ENCODE measurements at regions not wholly inside any gene's neighbourhood (a gene's known extent, or its start where the extent isn't known, plus 50 kb on each side); places are given as distances from the start of the nearest gene placed in this dataset.

DNA sequence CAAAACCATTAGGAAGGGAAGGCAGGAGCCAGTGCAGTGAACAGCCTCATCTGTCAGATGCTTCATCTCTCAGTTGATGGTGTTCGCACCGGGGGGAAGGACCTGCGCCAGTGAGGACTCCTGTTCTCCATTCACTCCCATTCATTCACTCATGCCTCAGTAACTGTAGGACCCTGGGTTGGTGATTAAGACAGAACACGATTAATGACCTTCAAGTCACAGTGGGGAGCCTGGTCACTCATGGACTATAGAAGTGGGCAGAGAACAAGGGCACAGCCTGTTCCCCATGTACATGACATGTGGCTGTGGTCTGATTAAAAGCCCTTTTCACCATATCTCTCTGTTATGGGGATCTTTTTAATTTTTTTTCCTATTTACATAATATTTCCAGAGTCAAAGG lies 113.3 kb downstream of the RPS12 start:
- no peak overlapping the region for H3K27ac ChIP-seq
- TF ChIP-seq CTCF (IDR thresholded peaks at IDR 0.05) = no peak
- no peaks in the 10 kb centered on the region for H3K27me3 ChIP-seq (ENCODE audit: low read depth)
- no peaks in the 10 kb centered on the region for H3K9me3 ChIP-seq
- ATAC-seq (no peak), DNase-seq (no peak)
- H3K4me3 ChIP-seq = no peak overlapping the region
- no peaks in the 10 kb centered on the region for H3K36me3 ChIP-seq
- H3K4me1 ChIP-seq = no peaks in the 10 kb centered on the region
- intact Hi-C loops (cut with DNase I) = no loop called here

DNA sequence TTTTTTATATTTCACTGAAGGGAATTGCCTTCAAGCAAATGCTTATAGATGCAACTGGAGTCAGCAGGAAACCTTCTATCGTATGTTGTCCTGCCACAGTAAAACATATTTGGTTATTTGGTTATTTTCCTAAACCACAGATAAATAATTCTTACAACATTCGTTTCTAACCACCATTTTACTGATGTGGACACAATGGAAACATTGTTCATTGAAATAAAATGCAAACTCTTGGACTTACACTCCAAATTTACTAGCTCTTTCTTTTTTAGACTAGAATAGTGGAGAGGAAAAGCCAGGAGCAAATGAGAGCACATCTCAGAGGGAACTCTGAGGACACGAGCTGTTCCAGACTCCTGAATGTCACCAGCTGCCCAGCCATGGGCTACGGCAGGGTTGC lies 114.8 kb downstream of the RPS12 start:
- no peak for ATAC-seq
- TF ChIP-seq CTCF (IDR thresholded peaks at IDR 0.05) = no peak
- Histone ChIP-seq H3K4me1 (no peaks in the 10 kb centered on the region), H3K4me3 (no peak overlapping the region), H3K27me3 (ENCODE audit: low read depth) (peaks cover 5% of the 10 kb centered on the region), H3K9me3 (no peaks in the 10 kb centered on the region), H3K27ac (no peak overlapping the region), H3K36me3 (no peaks in the 10 kb centered on the region)
- DNase-seq = no peak
- intact Hi-C loops (cut with DNase I) = no loop called here

DNA sequence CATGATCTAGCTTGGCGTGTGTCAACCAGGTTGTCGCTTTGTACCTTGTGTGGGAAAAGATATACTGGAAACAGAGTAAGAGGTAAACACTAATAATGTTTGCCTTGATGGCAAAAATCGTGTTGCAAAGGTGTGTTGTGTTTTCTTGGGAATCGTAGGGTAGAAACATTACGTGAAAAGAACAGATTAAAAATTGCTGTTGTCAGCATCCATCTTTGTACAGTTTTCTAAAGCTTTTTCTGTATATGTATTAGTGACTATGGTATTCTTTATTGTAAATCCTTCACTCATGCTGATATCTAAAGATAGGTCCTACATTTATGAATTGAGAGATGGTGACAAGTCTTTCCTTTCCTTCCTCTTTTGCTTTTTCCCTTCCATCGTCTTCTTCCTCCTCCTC lies 116.9 kb downstream of the RPS12 start:
- H3K9me3 ChIP-seq = no peaks in the 10 kb centered on the region
- ATAC-seq = no peak
- TF ChIP-seq CTCF (IDR thresholded peaks at IDR 0.05) = no peak
- intact Hi-C loops (cut with DNase I) = no loop called here
- H3K36me3 ChIP-seq = no peaks in the 10 kb centered on the region
- H3K27ac ChIP-seq = no peak overlapping the region
- peaks cover 5% of the 10 kb centered on the region for H3K27me3 ChIP-seq (ENCODE audit: low read depth)
- H3K4me1 ChIP-seq = no peaks in the 10 kb centered on the region
- no peak for DNase-seq
- no peak overlapping the region for H3K4me3 ChIP-seq

DNA sequence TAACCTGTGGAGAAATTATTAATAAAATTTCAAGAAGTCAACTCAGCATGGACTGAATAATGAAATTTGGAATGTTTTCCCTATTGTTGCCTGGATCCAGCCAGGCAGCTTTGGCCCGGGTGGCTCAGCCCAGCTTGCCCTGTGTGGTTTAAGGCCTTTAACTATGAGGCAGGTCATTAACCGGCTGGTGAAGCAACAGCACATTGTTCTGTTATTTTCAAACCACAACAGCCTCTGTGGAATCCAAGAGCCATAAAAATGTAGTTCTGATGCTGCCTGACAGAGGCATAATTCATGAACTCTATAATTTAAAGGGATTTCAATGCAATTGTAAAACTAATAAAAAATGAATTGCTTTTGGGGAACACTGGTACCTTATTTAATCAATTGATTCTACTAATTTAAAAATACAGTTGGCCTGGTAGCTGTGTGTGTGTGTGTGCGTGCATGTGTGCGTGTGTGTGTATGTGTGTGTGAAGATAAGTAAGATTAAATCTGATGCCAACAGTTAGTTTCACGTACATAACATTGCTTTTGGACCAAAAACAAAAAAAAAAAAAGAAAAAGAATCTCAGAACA lies 117.7 kb downstream of the RPS12 start:
- intact Hi-C loops (cut with DNase I) = no loop called here
- Histone ChIP-seq H3K4me1 (no peaks in the 10 kb centered on the region), H3K27me3 (ENCODE audit: low read depth) (peaks cover 5% of the 10 kb centered on the region), H3K36me3 (no peaks in the 10 kb centered on the region), H3K9me3 (no peaks in the 10 kb centered on the region), H3K27ac (no peak overlapping the region), H3K4me3 (no peak overlapping the region)
- no peak for TF ChIP-seq CTCF (IDR thresholded peaks at IDR 0.05)
- ATAC-seq = peak in 1 of 2 donors; percentile 47
- DNase-seq = no peak

DNA sequence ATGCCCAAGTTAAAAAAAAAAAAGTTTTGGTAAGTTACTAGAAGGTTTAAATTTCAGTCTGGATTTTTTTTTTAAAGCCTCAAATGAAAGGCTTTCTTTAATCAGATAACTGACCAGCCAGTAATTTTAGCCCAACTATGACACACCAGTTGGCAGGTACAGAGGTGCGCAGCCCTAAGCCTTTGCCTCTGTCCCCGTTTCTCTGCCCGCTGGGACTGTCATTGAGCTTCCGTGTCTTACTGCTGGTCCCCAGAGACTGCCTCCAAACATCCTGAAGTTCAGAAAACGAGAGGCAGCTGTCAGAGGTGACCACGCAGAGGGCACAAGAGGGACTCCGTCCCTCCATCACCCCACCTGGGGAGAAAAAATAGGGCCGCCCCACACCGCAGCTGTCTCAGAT lies 118.2 kb downstream of the RPS12 start:
- Histone ChIP-seq H3K9me3 (no peaks in the 10 kb centered on the region), H3K36me3 (no peaks in the 10 kb centered on the region), H3K27ac (no peak overlapping the region), H3K4me1 (no peaks in the 10 kb centered on the region), H3K4me3 (no peak overlapping the region), H3K27me3 (ENCODE audit: low read depth) (peaks cover 5% of the 10 kb centered on the region)
- DNase-seq = no peak
- ATAC-seq = no peak
- intact Hi-C loops (cut with DNase I) = no loop called here
- no peak for TF ChIP-seq CTCF (IDR thresholded peaks at IDR 0.05)

DNA sequence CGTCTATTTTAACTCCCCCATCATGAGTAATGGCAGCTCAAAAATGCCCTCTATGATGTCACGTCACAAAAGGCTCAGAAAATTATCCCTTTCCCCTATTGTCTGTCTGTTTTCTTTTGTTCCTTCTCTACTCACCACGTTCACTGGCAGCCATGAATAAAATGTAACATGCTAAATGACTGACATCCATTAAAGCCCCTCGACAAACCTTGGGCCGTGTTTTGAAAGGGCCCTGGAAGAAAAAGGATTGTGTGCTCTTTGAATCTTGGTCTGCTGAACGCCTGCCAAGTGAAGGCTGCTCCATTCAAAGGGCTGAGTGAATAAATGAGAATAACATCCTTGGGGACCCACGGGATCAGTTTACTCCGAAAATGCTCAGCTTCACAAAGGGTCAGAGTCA lies 118.7 kb downstream of the RPS12 start:
- Histone ChIP-seq H3K4me3 (no peak overlapping the region), H3K27me3 (ENCODE audit: low read depth) (peaks cover 5% of the 10 kb centered on the region), H3K9me3 (no peaks in the 10 kb centered on the region), H3K4me1 (no peaks in the 10 kb centered on the region), H3K36me3 (no peaks in the 10 kb centered on the region), H3K27ac (no peak overlapping the region)
- no peak for TF ChIP-seq CTCF (IDR thresholded peaks at IDR 0.05)
- ATAC-seq (no peak), DNase-seq (no peak)
- intact Hi-C loops (cut with DNase I) = no loop called here

All from lower lobe of right lung (tissue), 2 donors.